ENCODE measurements at regions not wholly inside any gene's neighbourhood (a gene's known extent, or its start where the extent isn't known, plus 50 kb on each side); places are given as distances from the start of the nearest gene placed in this dataset.
"Not testable (repeated sequence)": the region's sequence is repeated elsewhere in the genome, so short reads cannot be mapped to it uniquely, and the experiment has no call there.

- DNase-seq (ENCODE audit: low read depth), result no peak
Measured at GRCh38 chr6:14518515-14519217, 401.1 kb downstream of the CD83 start.

GRCh38 chr6:14520029-14520428 is 402.5 kb downstream of the CD83 start:
- DNase-seq (ENCODE audit: low read depth), result no peak

- no peak for DNase-seq (ENCODE audit: low read depth)
Measured at GRCh38 chr6:14520536-14520935, 403.0 kb downstream of the CD83 start.

GRCh38 chr6:14521141-14521540 is 403.6 kb downstream of the CD83 start:
- no peak for DNase-seq (ENCODE audit: low read depth)

GRCh38 chr6:14521861-14522260 is 404.3 kb downstream of the CD83 start:
- not testable (repeated sequence) for DNase-seq (ENCODE audit: low read depth)

GRCh38 chr6:14524319-14524718 is 406.7 kb downstream of the CD83 start:
- DNase-seq (ENCODE audit: low read depth), result no peak

- no peak for DNase-seq (ENCODE audit: low read depth)
Measured at GRCh38 chr6:14530385-14530784, 412.8 kb downstream of the CD83 start.

- no peak for DNase-seq (ENCODE audit: low read depth)
Measured at GRCh38 chr6:14533446-14533845, 415.9 kb downstream of the CD83 start.

GRCh38 chr6:14537030-14537429 is 419.5 kb downstream of the CD83 start:
- DNase-seq (ENCODE audit: low read depth), result no peak

- no peak for DNase-seq (ENCODE audit: low read depth)
Measured at GRCh38 chr6:14540276-14540675, 422.7 kb downstream of the CD83 start.

- DNase-seq (ENCODE audit: low read depth), result no peak
Measured at GRCh38 chr6:14540810-14541540, 423.4 kb downstream of the CD83 start.

- no peak for DNase-seq (ENCODE audit: low read depth)
Measured at GRCh38 chr6:14542670-14543366, 425.2 kb downstream of the CD83 start.

GRCh38 chr6:14543971-14544585 is 426.5 kb downstream of the CD83 start:
- no peak for DNase-seq (ENCODE audit: low read depth)

- DNase-seq (ENCODE audit: low read depth), result no peak
Measured at GRCh38 chr6:14544666-14545065, 427.1 kb downstream of the CD83 start.

- no peak for DNase-seq (ENCODE audit: low read depth)
Measured at GRCh38 chr6:14545496-14545895, 427.9 kb downstream of the CD83 start.

- no peak for DNase-seq (ENCODE audit: low read depth)
Measured at GRCh38 chr6:14546036-14546435, 428.5 kb downstream of the CD83 start.

- no peak for DNase-seq (ENCODE audit: low read depth)
Measured at GRCh38 chr6:14547284-14547998, 429.9 kb downstream of the CD83 start.

GRCh38 chr6:14549304-14549770 is 431.8 kb downstream of the CD83 start:
- DNase-seq (ENCODE audit: low read depth), result no peak

- DNase-seq (ENCODE audit: low read depth), result no peak
Measured at GRCh38 chr6:14549871-14550270, 432.3 kb downstream of the CD83 start.

GRCh38 chr6:14550410-14550809 is 432.8 kb downstream of the CD83 start:
- DNase-seq (ENCODE audit: low read depth), result no peak

- no peak for DNase-seq (ENCODE audit: low read depth)
Measured at GRCh38 chr6:14550822-14551221, 433.2 kb downstream of the CD83 start.

GRCh38 chr6:14551601-14552000 is 434.0 kb downstream of the CD83 start:
- not testable (repeated sequence) for DNase-seq (ENCODE audit: low read depth)

Data from HS-5 (cell line).